ENCODE measurements at regions not wholly inside any gene's neighbourhood (a gene's known extent, or its start where the extent isn't known, plus 50 kb on each side); places are given as distances from the start of the nearest gene placed in this dataset.

DNA sequence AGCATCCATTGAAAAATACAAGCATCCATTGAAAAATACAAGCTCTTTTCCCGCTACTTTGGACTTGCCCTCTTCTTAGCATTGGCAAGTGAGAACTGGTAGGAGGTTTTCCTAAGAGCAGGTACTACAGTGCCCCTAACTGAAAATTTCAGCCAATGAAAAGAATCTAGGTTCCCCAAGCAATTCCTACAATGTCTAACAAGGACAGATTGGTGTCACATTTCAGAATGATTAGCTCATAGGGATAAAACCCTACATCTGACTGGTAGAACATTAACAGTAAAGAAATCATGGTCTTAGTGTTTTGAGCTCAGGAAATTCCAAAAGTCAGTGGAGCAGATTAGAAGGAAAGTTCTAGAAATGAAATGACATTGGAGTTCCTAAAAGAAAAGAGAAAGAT lies 68.6 kb upstream of the QRFPR start:
- TF ChIP-seq POLR2A (IDR thresholded peaks at IDR 0.05; ENCODE audit: low read depth, low read length): no peak
- no peak for TF ChIP-seq CHD2 (IDR thresholded peaks at IDR 0.05; ENCODE audit: borderline replicate concordance, low read depth, low read length)
- TF ChIP-seq YY1 (IDR thresholded peaks at IDR 0.05; ENCODE audit: low read depth, low read length): no peak
- no peak for TF ChIP-seq ASH2L (IDR thresholded peaks at IDR 0.05; ENCODE audit: borderline replicate concordance, low read depth)
- TF ChIP-seq, protein P1, sequence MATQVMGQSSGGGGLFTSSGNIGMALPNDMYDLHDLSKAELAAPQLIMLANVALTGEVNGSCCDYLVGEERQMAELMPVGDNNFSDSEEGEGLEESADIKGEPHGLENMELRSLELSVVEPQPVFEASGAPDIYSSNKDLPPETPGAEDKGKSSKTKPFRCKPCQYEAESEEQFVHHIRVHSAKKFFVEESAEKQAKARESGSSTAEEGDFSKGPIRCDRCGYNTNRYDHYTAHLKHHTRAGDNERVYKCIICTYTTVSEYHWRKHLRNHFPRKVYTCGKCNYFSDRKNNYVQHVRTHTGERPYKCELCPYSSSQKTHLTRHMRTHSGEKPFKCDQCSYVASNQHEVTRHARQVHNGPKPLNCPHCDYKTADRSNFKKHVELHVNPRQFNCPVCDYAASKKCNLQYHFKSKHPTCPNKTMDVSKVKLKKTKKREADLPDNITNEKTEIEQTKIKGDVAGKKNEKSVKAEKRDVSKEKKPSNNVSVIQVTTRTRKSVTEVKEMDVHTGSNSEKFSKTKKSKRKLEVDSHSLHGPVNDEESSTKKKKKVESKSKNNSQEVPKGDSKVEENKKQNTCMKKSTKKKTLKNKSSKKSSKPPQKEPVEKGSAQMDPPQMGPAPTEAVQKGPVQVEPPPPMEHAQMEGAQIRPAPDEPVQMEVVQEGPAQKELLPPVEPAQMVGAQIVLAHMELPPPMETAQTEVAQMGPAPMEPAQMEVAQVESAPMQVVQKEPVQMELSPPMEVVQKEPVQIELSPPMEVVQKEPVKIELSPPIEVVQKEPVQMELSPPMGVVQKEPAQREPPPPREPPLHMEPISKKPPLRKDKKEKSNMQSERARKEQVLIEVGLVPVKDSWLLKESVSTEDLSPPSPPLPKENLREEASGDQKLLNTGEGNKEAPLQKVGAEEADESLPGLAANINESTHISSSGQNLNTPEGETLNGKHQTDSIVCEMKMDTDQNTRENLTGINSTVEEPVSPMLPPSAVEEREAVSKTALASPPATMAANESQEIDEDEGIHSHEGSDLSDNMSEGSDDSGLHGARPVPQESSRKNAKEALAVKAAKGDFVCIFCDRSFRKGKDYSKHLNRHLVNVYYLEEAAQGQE (IDR thresholded peaks at IDR 0.05; ENCODE audit: low read depth, low read length): no peak
- TF ChIP-seq POLR2AphosphoS5 (IDR thresholded peaks at IDR 0.05; ENCODE audit: low read length): no peak
- no peak for TF ChIP-seq SIX5 (IDR thresholded peaks at IDR 0.05; ENCODE audit: low read depth, low read length, severe bottlenecking)
- TF ChIP-seq NRF1 (conservative IDR thresholded peaks at IDR 0.05; ENCODE audit: low read depth, low read length): no peak
- no peak for TF ChIP-seq SIN3A (IDR thresholded peaks at IDR 0.05; ENCODE audit: low read depth, low read length)
- no peak for TF ChIP-seq ZBTB4 (CRISPR knock-in tag; IDR thresholded peaks at IDR 0.05)
- TF ChIP-seq CREB1 (IDR thresholded peaks at IDR 0.05; ENCODE audit: low read depth): no peak
- TF ChIP-seq RAD21 (IDR thresholded peaks at IDR 0.05; ENCODE audit: insufficient read depth, low read depth, low read length): no peak

Data from GM12878 (cell line).